ENCODE measurements at regions not wholly inside any gene's neighbourhood (a gene's known extent, or its start where the extent isn't known, plus 50 kb on each side); places are given as distances from the start of the nearest gene placed in this dataset.

DNA sequence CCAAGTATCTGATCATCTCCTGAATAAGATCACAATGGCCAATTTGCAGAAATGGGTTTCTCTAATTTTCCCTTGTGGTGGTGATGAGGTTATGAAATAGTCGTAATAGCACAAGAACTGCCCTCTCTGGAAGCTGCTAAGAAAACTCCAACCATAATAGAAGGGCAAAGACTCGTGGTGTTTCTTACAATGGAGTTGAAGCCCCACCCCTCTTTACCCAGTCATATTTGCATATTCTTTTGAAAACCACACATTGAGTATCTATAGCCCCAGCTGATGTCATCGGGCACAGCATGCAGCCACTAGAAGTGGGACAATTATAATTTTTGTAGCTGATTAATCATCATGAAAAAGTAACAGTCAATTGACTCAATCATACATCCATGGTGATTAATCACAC, 452.1 kb upstream of the POU3F2 start:
- TF ChIP-seq POLR2AphosphoS5 (IDR thresholded peaks at IDR 0.05) (no peak), EP300 (IDR thresholded peaks at IDR 0.05) (no peak)

All from sigmoid colon (tissue), 4 donors.